Neural cell (in vitro differentiated cells): ENCODE measurements at regions not wholly inside any gene's neighbourhood (a gene's known extent, or its start where the extent isn't known, plus 50 kb on each side); places are given as distances from the start of the nearest gene placed in this dataset.
A peak's percentile ranks its signal among the peaks of the same experiment; 100 is the strongest.

Source experiments
- H2AFZ ChIP-seq: fragments of 200-600, 300-800 bp; sonication (generic), shearing (Covaris generic); 2 replicates; pipeline ENCODE4 v1.6.0; 2014; ENCODE audit warnings: low read depth, mild to moderate bottlenecking, antibody characterized with exemption, low read length, moderate library complexity
- H3F3A ChIP-seq: fragments of 200-600 bp; shearing (Covaris generic); 2 replicates; pipeline ENCODE4 v1.6.1; 2016; ENCODE audit warnings: mild to moderate bottlenecking, moderate library complexity, mixed read lengths, antibody characterized with exemption, low read length; ENCODE audit not compliant: insufficient read depth, poor library complexity, severe bottlenecking
- H3K27ac ChIP-seq: fragments of 200-600, 300-800 bp; sonication (generic), shearing (Covaris generic); 2 replicates; pipeline ENCODE4 v1.5.1; 2014; ENCODE audit warnings: mild to moderate bottlenecking, low read length, moderate library complexity
- H3K27me3 ChIP-seq: fragments of 300-800, 200-600 bp; sonication (generic), shearing (Covaris generic); 2 replicates; pipeline ENCODE4 v1.6.0; 2014; ENCODE audit warnings: mild to moderate bottlenecking, low read depth, low read length, moderate library complexity; ENCODE audit not compliant: insufficient read depth
- H3K36me3 ChIP-seq: fragments of 300-800, 200-600 bp; sonication (generic), shearing (Covaris generic); 2 replicates; pipeline ENCODE4 v1.5.1; 2014; ENCODE audit warnings: mild to moderate bottlenecking, antibody characterized with exemption, low read length, moderate library complexity; ENCODE audit not compliant: insufficient read depth
- H3K4me2 ChIP-seq: fragments of 300-800, 200-600 bp; sonication (generic), shearing (Covaris generic); 2 replicates; pipeline ENCODE4 v1.6.0; 2014; ENCODE audit warnings: mild to moderate bottlenecking, low read length
- H3K4me3 ChIP-seq: fragments of 300-800, 200-600 bp; sonication (generic), shearing (Covaris generic); 2 replicates; pipeline ENCODE4 v1.5.1; 2014; ENCODE audit warnings: mild to moderate bottlenecking, low read length, moderate library complexity
- H3K79me2 ChIP-seq: fragments of 200-600 bp; shearing (Covaris generic); replicated peaks from 2 replicates; pipeline ENCODE4 v1.6.0; 2014; ENCODE audit warnings: mild to moderate bottlenecking, low read length, moderate library complexity; ENCODE audit not compliant: insufficient read depth
- H3K9ac ChIP-seq: fragments of 300-800, 200-600 bp; sonication (generic), shearing (Covaris generic); 2 replicates; pipeline ENCODE4 v1.6.1; 2016; ENCODE audit warnings: mild to moderate bottlenecking, low read length, mixed read lengths
- H3K9me2 ChIP-seq: fragments of 200-600 bp; shearing (Covaris generic); 2 replicates; pipeline ENCODE4 v1.6.1; 2016; ENCODE audit warnings: mild to moderate bottlenecking, low read length, mixed read lengths; ENCODE audit not compliant: insufficient read depth
- H3K9me3 ChIP-seq: fragments of 200-600, 300-800 bp; sonication (generic), shearing (Covaris generic); 2 replicates; pipeline ENCODE4 v1.6.1; 2016; ENCODE audit warnings: mild to moderate bottlenecking, mixed run types, low read length, moderate library complexity, mixed read lengths
- H4K20me1 ChIP-seq: fragments of 200-600 bp; shearing (Covaris generic); 2 replicates; pipeline ENCODE4 v1.6.1; 2016; ENCODE audit warnings: mild to moderate bottlenecking, mixed run types; ENCODE audit not compliant: insufficient read depth
- CTCF ChIP-seq: fragments of 450-650 bp; IDR thresholded peaks from 2 replicates; pipeline ENCODE4 v1.5.1; 2014; ENCODE audit warnings: antibody characterized with exemption, mild to moderate bottlenecking, moderate library complexity; ENCODE audit not compliant: poor library complexity, severe bottlenecking
- EP300 ChIP-seq: fragments of 450-650 bp; conservative IDR thresholded peaks from 2 replicates; pipeline ENCODE4 v1.6.1; 2014; ENCODE audit warnings: antibody characterized with exemption, mild to moderate bottlenecking, moderate library complexity; ENCODE audit not compliant: poor library complexity, severe bottlenecking
- EZH2 ChIP-seq: fragments of 200-600, 300-800 bp; shearing (Covaris generic), sonication (generic); IDR thresholded peaks from 2 replicates; pipeline ENCODE4 v1.6.1; 2014; ENCODE audit warnings: antibody characterized with exemption, low read length, borderline replicate concordance, mild to moderate bottlenecking; ENCODE audit not compliant: insufficient read depth, poor library complexity, severe bottlenecking
- MXI1 ChIP-seq: fragments of 450-650 bp; conservative IDR thresholded peaks from 2 replicates; pipeline ENCODE4 v1.6.1; 2014; ENCODE audit warnings: antibody characterized with exemption, mild to moderate bottlenecking; ENCODE audit not compliant: poor library complexity, severe bottlenecking
- POLR2AphosphoS5 ChIP-seq: IDR thresholded peaks from 2 replicates; pipeline ENCODE4 v1.6.1; 2012
- RAD21 ChIP-seq: fragments of 450-650 bp; conservative IDR thresholded peaks from 2 replicates; pipeline ENCODE4 v1.6.1; 2014; ENCODE audit warnings: antibody characterized with exemption, mild to moderate bottlenecking, moderate library complexity
- REST ChIP-seq: IDR thresholded peaks from 2 replicates; pipeline ENCODE4 v1.6.1; 2012; ENCODE audit warnings: borderline replicate concordance
- SMC3 ChIP-seq: fragments of 450-650 bp; conservative IDR thresholded peaks from 2 replicates; pipeline ENCODE4 v1.6.1; 2014; ENCODE audit warnings: antibody characterized with exemption, mild to moderate bottlenecking, moderate library complexity; ENCODE audit not compliant: poor library complexity
- TAF1 ChIP-seq: IDR thresholded peaks from 2 replicates; pipeline ENCODE4 v1.6.1; 2012; ENCODE audit warnings: low read depth

DNA sequence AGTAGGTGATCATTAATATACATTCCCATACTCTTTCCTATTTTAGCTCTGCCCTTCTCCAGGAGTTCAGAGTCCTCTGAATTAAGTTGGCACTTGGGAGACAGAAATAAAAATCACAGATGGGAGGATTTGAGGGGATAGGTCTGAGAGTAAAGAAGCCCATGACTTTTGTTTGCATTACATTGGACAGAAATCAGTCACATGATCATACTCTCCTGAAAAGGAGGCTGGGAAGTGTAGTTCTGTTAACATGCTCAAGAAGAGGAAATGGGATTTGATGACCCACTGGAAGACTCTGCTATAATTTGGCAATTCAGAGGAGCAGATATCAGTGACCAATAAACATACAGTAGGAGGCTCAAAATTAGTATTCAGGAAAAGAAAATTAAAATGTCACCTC is 674.9 kb upstream of the C16orf82 start:
- H3F3A ChIP-seq = no peaks in the 10 kb centered on the region
- no peaks in the 10 kb centered on the region for H3K9me3 ChIP-seq
- H3K9me2 ChIP-seq = no peaks in the 10 kb centered on the region
- H3K4me2 ChIP-seq = no peak overlapping the region
- no peaks in the 10 kb centered on the region for H3K27me3 ChIP-seq
- no peak overlapping the region for H3K27ac ChIP-seq
- H3K4me3 ChIP-seq = no peak overlapping the region
- no peak overlapping the region for H3K9ac ChIP-seq
- no peaks in the 10 kb centered on the region for H4K20me1 ChIP-seq
- no peaks in the 10 kb centered on the region for H3K36me3 ChIP-seq
- TF ChIP-seq SMC3 = no peak
- no peak for TF ChIP-seq MXI1
- TF ChIP-seq RAD21 = no peak
- no peak for TF ChIP-seq TAF1
- TF ChIP-seq EZH2 = no peak
- TF ChIP-seq REST = no peak
- no peak for TF ChIP-seq CTCF
- no peak for TF ChIP-seq POLR2AphosphoS5
- TF ChIP-seq EP300 = no peak
- H2AFZ ChIP-seq = no peak overlapping the region
- H3K79me2 ChIP-seq = no peaks in the 10 kb centered on the region

- Histone ChIP-seq H3K9me2 (no peaks in the 10 kb centered on the region), H3K27me3 (no peaks in the 10 kb centered on the region), H3K79me2 (no peaks in the 10 kb centered on the region), H3K9me3 (no peaks in the 10 kb centered on the region), H4K20me1 (no peaks in the 10 kb centered on the region), H3K36me3 (no peaks in the 10 kb centered on the region), H3K4me2 (no peak overlapping the region), H3K4me3 (no peak overlapping the region), H3K9ac (no peak overlapping the region), H3F3A (no peaks in the 10 kb centered on the region), H3K27ac (peak overlapping the region; percentile 10), H2AFZ (no peak overlapping the region)
- TF ChIP-seq REST = peak; percentile 94
- peak; percentile 19 for TF ChIP-seq POLR2AphosphoS5
- no peak for TF ChIP-seq TAF1
Measured at GRCh38 chr16:26394409-26394808, 672.3 kb upstream of the C16orf82 start.
